Hematopoietic multipotent progenitor cell treated with erythropoietin and hydrocortisone succinate and interleukin-3 and kit ligand, for 17 days (in vitro differentiated cells): ENCODE measurements at regions not wholly inside any gene's neighbourhood (a gene's known extent, or its start where the extent isn't known, plus 50 kb on each side); places are given as distances from the start of the nearest gene placed in this dataset.

Experiments
- DNase-seq: peaks from one replicate; pipeline ENCODE4 v3.0.0-alpha.2; 2015; ENCODE audit warnings: low spot score

- no peak for DNase-seq
These were observed 606.0 kb upstream of the GCFC2 start for GRCh38 chr2:76316691-76317090.

DNA sequence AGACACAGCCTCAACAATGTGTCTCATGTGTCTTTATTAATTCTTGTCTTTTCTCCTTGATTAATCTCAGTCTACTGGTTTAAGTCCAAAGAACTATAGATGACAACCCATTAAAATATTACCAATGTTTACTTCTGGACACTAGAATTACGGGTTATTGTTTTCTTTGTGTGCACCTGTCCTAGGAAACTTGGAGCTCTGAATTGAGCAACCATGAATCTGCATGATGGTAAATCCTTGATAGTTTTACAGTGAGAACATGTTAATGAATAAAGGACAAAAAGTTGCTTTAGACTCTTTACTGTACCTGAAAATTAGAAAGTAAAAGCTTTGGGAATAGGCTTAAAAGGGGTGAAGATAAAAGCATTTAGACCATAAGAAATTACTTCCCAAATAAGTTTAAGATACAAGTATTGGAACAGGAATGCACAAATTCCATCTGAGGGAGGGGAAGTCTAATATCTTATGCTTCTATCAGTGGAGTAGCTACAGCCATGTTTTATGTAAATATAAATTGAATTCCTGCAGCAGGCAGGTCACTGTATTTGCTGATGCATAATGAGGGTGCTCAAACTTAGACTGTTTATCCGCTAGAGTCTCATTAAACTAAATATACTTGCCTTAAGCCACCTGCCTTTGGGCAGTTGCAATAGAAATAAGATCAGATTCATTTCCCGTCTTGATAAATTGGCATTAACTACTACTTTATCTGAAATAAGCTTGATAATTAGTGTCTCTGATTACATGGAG is 603.7 kb upstream of the GCFC2 start:
- DNase-seq, result no peak

GRCh38 chr2:76312236-76312635 is 601.5 kb upstream of the GCFC2 start:
- DNase-seq, result no peak

DNA sequence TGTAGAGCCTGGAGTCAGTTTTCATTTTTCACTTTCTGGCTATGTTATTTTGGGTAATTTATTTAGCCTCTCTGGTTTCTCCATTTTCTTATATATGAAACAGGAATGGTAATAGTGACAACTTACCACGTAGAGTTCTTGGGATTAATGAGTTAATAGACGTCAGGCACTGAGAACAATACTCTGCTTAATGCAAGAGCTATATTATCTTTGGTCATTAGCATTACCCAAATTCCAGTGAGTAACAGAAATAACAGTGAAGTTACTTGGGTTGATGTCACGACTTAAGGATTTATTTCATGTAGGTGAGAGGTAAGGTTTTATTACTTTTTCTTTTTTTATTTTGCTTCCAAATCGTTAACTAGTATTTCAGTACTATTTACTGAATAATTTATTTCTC is 601.0 kb upstream of the GCFC2 start:
- no peak for DNase-seq

- no peak for DNase-seq
These were observed 600.3 kb upstream of the GCFC2 start for GRCh38 chr2:76310894-76311633.

GRCh38 chr2:76307495-76307894 is 596.8 kb upstream of the GCFC2 start:
- DNase-seq, result no peak

DNA sequence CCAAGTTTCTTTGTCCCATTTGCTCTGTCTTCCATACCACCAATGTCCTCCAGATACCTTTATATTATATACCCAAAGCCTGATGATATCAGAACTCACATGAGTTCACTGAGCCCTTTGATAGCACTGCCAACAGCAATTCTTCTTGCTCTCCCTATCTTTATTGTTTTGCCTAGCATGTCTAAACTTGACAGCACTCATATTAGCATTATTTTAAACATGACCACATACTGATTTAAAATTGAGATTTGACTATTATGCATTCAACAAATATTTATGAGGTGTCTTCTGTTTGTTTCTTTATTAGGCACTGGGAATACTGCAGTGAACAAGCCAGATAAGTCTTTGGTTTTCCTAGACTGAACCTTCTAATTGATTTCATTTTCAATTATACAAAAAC is 587.3 kb upstream of the GCFC2 start:
- DNase-seq, result no peak

GRCh38 chr2:76296438-76296837 is 585.7 kb upstream of the GCFC2 start:
- DNase-seq, result no peak

DNA sequence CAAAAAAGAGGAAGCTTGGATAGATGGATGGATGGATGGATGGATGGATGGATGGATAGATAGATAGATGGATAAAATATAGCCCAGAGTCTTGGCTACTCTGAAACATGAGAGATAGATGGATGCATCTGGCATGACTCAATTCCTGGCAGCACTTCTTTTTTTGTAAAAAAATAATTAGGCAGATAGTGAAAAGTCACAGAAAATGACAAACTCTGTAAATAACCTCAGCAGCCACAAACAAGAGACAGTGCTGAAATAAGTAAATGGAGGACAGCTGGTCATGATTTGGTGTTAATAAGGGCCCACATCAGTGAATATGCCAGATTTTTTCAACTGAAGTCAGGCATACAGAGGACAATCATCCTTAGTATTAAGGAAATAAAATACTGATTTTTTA is 585.0 kb upstream of the GCFC2 start:
- no peak for DNase-seq

DNA sequence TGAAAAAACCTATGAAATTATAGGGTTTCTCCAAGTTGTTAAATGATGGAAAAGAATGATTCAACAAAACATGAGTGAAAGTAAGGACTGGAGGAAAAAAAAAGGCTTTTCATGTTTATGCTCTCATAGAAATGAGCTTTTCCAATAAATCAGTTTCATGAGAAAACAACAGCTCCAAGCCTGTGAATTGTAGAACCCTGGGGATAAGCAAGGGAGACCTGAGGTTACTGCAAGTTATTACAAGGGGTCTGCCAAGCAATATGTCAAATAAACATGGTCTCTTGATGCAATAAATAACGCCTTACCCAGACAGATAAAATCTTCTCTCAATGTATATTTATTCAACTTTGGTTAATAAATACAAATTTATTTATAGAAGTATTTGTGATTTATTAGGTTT is 577.9 kb upstream of the GCFC2 start:
- no peak for DNase-seq

- no peak for DNase-seq
These were observed 577.4 kb upstream of the GCFC2 start for GRCh38 chr2:76288146-76288545.

DNA sequence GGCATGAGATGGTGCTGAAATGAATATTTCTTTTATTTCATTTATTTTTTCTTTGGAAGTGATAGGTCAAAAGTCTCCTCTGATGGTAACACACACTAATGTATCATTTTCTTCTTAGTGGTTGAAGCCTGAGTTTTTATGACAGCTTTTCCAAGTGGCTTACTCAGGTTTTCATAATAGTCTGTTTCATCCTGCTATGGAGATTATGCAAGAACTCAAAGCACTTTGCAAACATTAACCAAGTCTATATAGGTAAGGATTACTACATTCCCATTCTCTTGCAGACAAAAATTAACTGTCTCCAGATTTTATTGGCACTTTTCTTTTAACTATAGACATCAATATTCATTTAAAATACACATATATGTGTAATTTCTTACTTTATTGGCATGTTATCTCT is 572.6 kb upstream of the GCFC2 start:
- DNase-seq, result no peak

GRCh38 chr2:76281156-76281841 is 570.6 kb upstream of the GCFC2 start:
- DNase-seq, result no peak

GRCh38 chr2:76280686-76281085 is 570.0 kb upstream of the GCFC2 start:
- DNase-seq, result no peak

DNA sequence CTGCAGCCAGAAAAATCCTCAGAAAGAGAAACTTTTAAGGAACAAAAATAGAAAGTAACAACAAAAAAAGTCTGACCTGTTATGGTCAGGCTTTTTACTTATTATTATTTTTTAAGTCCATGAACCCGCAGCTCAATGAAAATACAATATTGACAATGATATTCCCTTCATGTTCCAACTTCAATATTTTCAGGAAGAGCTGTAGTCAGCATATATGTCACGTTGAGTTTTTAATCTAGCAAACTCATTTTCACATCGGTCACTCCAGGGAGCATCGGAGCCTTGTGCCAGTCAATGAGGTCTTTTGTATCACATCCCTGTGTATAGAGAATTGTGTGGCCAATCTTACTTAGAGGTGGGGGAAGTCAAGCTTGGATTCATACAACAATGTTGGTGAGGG is 568.4 kb upstream of the GCFC2 start:
- no peak for DNase-seq

DNA sequence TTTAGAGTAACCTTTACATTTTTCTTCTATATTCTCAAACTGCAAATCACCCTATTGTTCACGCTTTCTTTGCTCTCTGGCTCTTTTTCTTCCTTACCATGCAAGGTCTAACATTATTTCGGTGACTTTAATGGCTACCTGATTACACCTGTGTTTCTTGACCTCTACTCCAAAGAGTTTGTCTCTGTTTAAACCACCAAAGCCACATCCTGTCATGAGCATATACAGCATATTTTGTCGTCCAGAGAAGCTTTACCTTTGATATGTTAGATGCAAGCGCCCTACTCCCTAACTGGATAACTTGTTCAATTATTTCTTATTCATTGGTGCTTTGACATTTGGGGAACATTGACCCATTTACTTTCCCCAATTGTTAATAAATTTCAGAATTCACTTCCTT is 565.1 kb upstream of the GCFC2 start:
- DNase-seq, result no peak

DNA sequence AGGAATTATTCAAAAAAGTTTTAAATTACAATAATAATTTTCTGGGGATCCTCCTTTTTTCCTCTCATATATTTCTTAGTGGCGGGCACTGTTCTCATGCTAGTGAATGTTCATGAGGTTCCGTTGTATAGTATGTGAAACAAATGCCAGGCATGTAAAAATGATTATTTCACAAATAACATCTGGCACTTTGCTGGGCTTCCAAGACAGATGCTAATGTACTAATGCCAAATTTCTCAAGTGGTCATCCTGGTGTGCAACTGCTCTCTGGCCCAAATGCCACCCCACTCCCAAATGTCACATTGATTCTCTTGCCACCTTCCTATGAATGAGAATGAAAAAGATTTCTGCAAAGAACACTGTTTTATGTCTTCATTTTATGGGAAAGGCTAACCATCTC is 564.0 kb upstream of the GCFC2 start:
- no peak for DNase-seq

GRCh38 chr2:76274160-76274559 is 563.4 kb upstream of the GCFC2 start:
- DNase-seq, result no peak

GRCh38 chr2:76270096-76270710 is 559.5 kb upstream of the GCFC2 start:
- DNase-seq, result no peak

DNA sequence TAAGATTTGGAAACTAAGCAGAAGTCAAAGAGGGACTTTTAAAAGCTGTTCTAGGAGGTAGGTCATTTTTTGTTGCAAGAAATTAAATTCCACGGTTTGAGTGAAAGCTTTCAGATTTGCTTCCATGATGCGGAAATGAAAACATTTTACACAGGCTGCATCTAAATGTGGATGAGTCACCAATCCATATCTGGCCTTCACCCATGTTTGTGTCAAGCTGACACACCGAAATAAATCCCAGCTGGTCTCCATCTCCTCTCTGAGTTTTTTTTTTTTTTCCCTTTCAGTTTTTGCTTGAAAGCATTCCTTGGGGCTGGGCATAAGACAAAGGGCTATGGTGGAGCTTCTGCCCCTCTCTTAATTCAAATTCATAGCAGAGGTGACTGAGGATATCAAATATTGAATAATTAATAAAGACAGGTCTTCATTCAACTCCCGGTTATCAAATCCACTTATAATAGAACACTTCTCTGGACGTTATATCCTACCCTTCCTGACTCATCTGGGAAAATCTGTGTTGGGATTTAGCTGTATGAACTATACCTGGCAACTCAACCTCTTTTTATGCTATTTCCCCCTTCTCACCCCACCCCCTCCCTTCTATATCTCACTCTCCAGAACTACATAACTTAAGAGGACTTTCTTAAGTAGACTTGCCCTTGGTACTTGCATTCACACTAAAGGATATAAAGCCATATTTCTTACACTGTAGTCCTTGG is 558.3 kb upstream of the GCFC2 start:
- DNase-seq, result no peak

DNA sequence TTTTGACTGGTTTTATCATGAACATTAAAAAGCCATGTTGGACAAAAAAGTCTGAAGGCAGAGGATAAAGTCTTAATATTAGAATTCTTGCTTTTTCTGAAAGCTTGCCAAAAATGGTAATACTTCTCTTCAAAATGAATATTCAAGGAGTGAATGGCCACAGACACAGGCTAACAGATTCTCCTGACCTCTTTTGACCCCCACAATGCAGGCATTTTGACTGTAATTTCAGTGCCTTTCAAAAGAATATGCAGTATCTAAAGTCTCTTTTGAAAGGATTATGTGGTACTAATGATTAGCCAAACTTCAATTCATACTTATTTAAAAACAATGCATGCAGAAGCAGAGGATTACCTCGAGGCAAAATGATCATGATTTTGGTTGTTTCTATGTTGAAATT is 557.8 kb upstream of the GCFC2 start:
- DNase-seq, result no peak

- DNase-seq, result no peak
These were observed 547.1 kb upstream of the GCFC2 start for GRCh38 chr2:76257802-76258201.
